Right cardiac atrium (tissue), 5 donors: ENCODE measurements at regions not wholly inside any gene's neighbourhood (a gene's known extent, or its start where the extent isn't known, plus 50 kb on each side); places are given as distances from the start of the nearest gene placed in this dataset.
"Not testable (repeated sequence)": the region's sequence is repeated elsewhere in the genome, so short reads cannot be mapped to it uniquely, and the experiment has no call there.

ENCODE experiments used
- ATAC-seq, 2 donors: fragments of 200-7000 bp; cut with Tn5 transposase; one replicate each; pipeline versions ENCODE4 v1.8.0 to v1.9.1; 2020; ENCODE audit warnings: moderate library complexity in 2 of 2, mild to moderate bottlenecking in 1 of 2
- DNase-seq, 3 donors: peaks; one replicate each; pipeline ENCODE4 v3.0.0-alpha.2; 2020
- H3K27ac ChIP-seq: one replicate; pipeline ENCODE4 v1.5.1; 2013; ENCODE audit warnings: mild to moderate bottlenecking, low read length, control low read depth, moderate library complexity
- H3K27me3 ChIP-seq: one replicate; pipeline ENCODE4 v1.6.1; 2013; ENCODE audit not compliant: control insufficient read depth, insufficient read depth
- H3K4me1 ChIP-seq: one replicate; pipeline ENCODE4 v1.6.1; 2013; ENCODE audit warnings: low read length; ENCODE audit not compliant: control insufficient read depth, insufficient read depth
- H3K4me3 ChIP-seq: one replicate; pipeline ENCODE4 v1.5.1; 2013; ENCODE audit warnings: low read length, control low read depth
- H3K9me3 ChIP-seq: one replicate; pipeline ENCODE4 v1.6.1; 2013; ENCODE audit warnings: low read length; ENCODE audit not compliant: control insufficient read depth
- WGBS: extraction: QIAGEN DNeasy Blood & Tissue Kit; methylation state at CpG from one replicate; pipeline ENCODE4 v1.1.7; 2013; 5-methylcytosine and 5-hydroxymethylcytosine counted together
- intact Hi-C, 4 donors: fragments of 100-400 bp; cut with DNase I; formaldehyde crosslinking; loops; one replicate each; pipeline versions ENCODE4 v1.11.0 to v1.14.0; 2022 to 2023
- donor health status: healthy with polysubstance abuse.
- donor health status: DM: no; HTN: yes; CAD: no.
- donor health status: DM: no; HTN: no; CAD: no.
- donor health status: DM: no; HTN: yes; CAD: no; lungs with severe emphysema.
- donor health status: DM: yes; HTN: yes; CAD: no.

DNA sequence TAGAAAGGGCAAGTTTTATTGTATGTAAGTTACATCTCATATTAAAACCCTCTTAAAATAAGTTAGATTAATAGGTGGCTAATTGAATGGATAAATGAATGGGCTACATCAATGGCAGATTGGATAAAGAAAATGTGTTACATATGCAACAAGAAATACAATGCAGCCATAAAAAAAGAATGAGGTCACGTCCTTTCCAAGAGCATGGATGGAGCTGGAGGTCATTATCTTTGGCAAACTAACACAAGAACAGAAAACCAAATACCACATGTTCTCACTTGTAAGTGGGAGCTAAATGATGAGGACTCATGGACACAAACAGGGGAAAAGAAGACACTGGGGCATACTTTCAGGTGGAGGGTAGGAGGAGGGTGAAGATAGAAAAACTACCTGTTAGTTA, 182.2 kb upstream of the GNAI1 start:
- intact Hi-C loops = no loop called here
- DNase-seq = no peak
- ATAC-seq = no peak

DNA sequence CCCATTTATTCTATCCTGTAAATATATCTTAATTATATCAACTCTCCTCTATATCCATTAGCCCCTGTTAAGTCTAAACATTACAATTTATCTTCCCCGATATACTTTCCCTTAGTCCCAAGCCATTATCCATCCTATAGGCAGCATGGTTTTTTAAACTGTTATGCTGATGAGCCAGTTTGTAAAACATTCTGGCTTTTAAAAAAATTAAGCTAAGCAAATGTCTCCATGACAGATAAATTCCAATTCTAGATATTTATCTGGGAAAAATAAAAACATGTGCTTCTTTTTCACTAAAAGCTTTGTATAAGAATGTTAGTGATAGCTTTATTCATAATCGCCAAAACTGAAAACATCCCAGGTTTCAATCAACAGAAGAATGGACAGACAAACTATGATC, 183.2 kb upstream of the GNAI1 start:
- Histone ChIP-seq H3K4me1 (no peaks in the 10 kb centered on the region), H3K27ac (no peak overlapping the region), H3K4me3 (no peak overlapping the region), H3K9me3 (no peaks in the 10 kb centered on the region), H3K27me3 (no peaks in the 10 kb centered on the region)
- DNase-seq (no peak), ATAC-seq (no peak)
- 88% methylated on average over 2 of the region's 2 CpGs for WGBS
- intact Hi-C loops = no loop called here

More for the DNA sequence above, 182.2 kb upstream of the GNAI1 start:
- WGBS = 76% methylated on average over 1 of the region's 1 CpG
- Histone ChIP-seq H3K4me1 (no peaks in the 10 kb centered on the region), H3K4me3 (no peak overlapping the region), H3K27me3 (no peaks in the 10 kb centered on the region), H3K9me3 (no peaks in the 10 kb centered on the region), H3K27ac (no peak overlapping the region)

DNA sequence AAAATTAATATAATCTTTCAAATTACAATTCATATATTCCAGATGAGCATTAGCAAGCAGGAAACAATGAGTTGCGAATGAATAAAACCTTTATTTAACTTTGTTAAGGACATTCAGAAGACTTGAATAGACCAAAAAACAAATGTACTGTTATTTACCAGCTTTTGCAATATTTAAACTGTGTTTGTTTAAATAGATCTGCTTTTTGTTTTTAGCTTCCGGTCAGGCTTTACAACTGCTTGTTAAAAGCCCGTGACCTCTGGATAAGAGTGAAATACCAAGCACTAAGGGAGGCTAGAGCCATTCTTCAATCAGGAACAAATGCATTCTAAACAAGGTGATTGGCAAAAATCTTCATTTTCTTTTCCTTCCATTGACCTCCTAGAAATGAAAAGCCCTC, 184.9 kb upstream of the GNAI1 start:
- WGBS = 75% methylated on average over 3 of the region's 3 CpGs
- ATAC-seq (no peak), DNase-seq (no peak)
- H3K4me1 ChIP-seq = no peaks in the 10 kb centered on the region
- H3K9me3 ChIP-seq = no peaks in the 10 kb centered on the region
- no peaks in the 10 kb centered on the region for H3K27me3 ChIP-seq
- no peak overlapping the region for H3K4me3 ChIP-seq
- intact Hi-C loops = no loop called here
- no peak overlapping the region for H3K27ac ChIP-seq

DNA sequence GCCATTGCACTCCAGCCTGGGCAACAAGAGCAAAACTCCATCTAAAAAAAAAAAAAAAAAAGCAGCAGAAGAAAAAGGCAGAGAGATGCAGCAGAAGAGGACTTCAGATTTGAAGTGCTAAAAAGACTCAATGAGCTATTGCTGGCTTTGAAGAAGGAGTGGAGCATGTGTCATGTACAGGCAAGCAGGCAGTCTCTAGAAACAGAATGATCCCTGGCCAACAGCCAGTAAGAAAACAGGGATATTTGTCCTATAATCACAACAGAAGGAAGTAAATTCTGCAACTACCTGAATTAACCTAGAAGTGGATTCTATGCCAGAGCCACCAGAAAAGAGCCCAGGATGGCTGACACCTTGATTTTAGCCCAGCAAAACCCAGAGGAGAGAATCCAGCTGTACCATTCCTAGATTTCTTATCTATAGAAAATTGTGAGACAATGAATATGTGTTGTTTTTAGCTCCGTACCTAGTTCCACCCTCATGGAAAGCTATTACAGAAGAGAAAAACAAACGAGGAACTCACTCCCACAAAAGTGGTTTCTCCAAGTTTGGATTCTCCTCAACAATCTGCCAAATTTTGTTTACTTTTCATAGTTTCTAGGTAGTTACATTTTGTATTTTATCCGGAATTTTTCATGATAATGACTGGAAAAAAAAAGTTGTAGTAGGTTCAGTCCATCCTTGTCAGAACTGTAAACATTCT, 198.2 kb upstream of the GNAI1 start:
- intact Hi-C loops = no loop called here

DNA sequence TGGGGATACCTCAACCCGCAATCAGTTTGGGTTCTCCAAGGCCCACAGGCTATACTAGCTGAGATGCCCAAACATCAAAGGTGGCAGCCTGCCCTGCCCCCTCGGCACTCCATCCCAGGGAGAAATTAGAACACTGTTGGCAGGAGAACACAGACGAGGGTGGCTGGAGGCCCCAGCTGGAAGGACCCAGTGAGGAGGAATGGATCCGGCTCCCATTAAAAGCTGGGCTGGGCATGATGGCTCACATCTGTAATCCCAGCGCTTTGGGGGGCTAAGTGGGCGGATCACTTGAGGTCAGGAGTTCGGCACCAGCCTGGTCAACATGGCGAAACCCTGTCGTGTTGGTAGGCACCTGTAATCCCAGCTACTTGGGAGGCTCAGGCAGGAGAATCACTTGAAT, 199.9 kb upstream of the GNAI1 start:
- Histone ChIP-seq H3K4me1 (no peaks in the 10 kb centered on the region), H3K27ac (no peak overlapping the region), H3K27me3 (no peaks in the 10 kb centered on the region), H3K4me3 (no peak overlapping the region), H3K9me3 (no peaks in the 10 kb centered on the region)
- ATAC-seq (no peak), DNase-seq (peak in 1 of 3 donors; percentile 17)
- intact Hi-C loops = no loop called here
- WGBS = 91% methylated on average over 9 of the region's 9 CpGs

More for the DNA sequence above, 198.2 kb upstream of the GNAI1 start:
- no peaks in the 10 kb centered on the region for H3K27me3 ChIP-seq
- no peak overlapping the region for H3K4me3 ChIP-seq
- H3K27ac ChIP-seq = no peak overlapping the region
- no peaks in the 10 kb centered on the region for H3K9me3 ChIP-seq
- ATAC-seq = no peak
- DNase-seq = no peak
- 56% methylated on average over 3 of the region's 3 CpGs for WGBS
- H3K4me1 ChIP-seq = no peaks in the 10 kb centered on the region

DNA sequence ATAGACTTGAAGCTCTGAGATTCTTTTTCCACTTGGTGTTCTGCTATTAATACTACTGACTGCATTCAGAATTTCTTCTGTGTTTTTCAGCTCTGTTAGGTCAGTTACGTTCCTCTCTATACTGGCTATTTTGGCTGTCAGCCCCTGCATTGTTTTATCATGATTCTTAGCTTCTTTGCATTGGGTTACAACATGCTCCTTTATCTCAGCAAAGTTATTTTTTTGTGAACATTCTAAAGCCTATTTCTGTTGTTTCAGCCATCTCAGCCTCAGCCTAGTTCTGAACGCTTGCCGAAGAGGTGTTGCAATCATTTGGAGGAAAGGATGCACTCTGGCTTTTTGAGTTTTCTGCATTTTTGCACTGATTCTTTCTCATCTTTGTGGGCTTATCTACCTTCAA, 201.5 kb upstream of the GNAI1 start:
- intact Hi-C loops = no loop called here
- DNase-seq = no peak
- 51% methylated on average over 3 of the region's 3 CpGs for WGBS
- Histone ChIP-seq H3K4me3 (no peak overlapping the region), H3K9me3 (no peaks in the 10 kb centered on the region), H3K27me3 (no peaks in the 10 kb centered on the region), H3K27ac (no peak overlapping the region), H3K4me1 (no peaks in the 10 kb centered on the region)
- no peak for ATAC-seq

DNA sequence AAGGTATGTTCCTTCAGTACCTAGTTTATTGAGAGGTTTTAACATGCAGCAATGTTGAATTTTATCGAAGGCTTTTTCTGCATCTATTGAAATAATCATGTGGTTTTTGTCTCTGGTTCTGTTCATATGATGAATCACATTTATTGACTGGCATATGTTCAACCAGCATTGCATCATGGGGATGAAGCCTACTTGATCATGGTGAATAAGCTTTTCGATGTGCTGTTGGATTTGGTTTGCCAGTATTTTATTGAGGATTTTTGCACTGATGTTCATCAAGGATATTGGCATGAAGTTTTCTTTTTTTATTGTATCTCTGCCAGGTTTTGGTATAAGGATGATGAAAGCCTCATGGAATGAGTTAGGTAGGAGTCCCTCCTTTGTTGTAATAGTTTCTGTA, 204.0 kb upstream of the GNAI1 start:
- H3K4me3 ChIP-seq = no peak overlapping the region
- H3K4me1 ChIP-seq = no peaks in the 10 kb centered on the region
- intact Hi-C loops = no loop called here
- no peak for ATAC-seq
- no peak overlapping the region for H3K27ac ChIP-seq
- H3K9me3 ChIP-seq = no peaks in the 10 kb centered on the region
- H3K27me3 ChIP-seq = no peaks in the 10 kb centered on the region
- WGBS = 86% methylated on average over 2 of the region's 2 CpGs
- DNase-seq = no peak

DNA sequence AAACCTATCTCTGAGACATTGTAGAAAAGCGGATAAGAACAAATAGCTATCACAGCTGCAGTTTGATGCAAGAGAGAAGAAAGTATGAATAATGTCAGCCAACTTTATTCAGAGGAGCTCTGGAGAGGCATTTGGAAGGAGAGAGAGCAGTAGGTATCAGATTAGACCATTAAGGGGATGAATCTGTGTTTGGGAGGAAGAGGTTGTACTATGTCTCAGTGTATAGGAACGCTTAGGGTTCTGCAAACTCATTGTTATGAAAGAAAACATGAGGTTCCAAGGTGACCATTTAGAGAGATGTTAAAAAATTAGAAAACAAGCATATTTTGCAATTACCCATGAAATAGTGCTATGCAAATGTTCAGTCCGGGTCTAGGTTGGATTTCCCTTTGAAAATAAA, 207.5 kb upstream of the GNAI1 start:
- Histone ChIP-seq H3K4me1 (no peaks in the 10 kb centered on the region), H3K27me3 (no peaks in the 10 kb centered on the region), H3K27ac (no peak overlapping the region), H3K4me3 (no peak overlapping the region), H3K9me3 (no peaks in the 10 kb centered on the region)
- intact Hi-C loops = no loop called here
- WGBS = 70% methylated on average over 3 of the region's 3 CpGs
- ATAC-seq (no peak), DNase-seq (no peak)

DNA sequence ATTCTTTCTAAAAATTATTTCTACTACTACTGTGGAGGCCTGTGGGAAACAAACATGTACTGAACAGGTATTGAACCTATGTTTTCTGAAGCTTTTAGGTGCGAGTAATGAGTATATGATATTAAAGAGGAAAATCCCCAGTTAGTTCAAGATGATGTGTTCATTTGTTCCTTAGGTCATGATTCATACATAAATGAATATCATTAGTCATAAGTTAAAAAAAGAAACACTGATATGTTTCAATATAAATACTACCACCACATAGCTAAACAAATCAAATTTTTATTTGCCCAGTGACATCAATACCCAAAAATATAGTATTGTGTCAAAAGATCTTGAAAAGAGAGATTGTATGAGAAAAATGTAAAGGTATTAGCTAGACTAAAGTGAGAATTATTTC, 210.7 kb upstream of the GNAI1 start:
- 93% methylated on average over 1 of the region's 1 CpG for WGBS
- intact Hi-C loops = no loop called here
- Histone ChIP-seq H3K4me1 (no peaks in the 10 kb centered on the region), H3K27ac (no peak overlapping the region), H3K4me3 (no peak overlapping the region), H3K27me3 (no peaks in the 10 kb centered on the region), H3K9me3 (no peaks in the 10 kb centered on the region)
- ATAC-seq (no peak), DNase-seq (no peak)

DNA sequence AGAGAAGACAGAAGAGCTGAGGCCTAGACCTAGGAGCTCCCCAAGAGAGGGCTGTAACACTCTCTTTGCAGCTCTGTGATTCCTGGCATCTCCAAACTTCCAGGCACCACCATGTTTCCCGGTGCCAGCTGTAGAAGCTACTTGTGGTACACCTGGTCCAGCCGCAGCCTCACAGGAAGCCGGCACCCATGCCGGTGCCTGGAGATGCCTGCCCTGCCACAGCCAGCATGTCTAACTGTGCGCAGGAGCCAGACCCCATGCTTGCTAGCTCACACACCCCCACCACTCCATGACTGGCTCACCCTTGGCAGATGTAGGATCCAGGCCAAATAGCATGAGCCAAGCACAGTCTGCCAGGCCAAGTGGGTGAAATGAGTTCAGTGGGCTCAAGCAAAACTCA, 211.7 kb upstream of the GNAI1 start:
- intact Hi-C loops = no loop called here
- ATAC-seq (no peak), DNase-seq (no peak)
- Histone ChIP-seq H3K27me3 (no peaks in the 10 kb centered on the region), H3K4me3 (no peak overlapping the region), H3K9me3 (no peaks in the 10 kb centered on the region), H3K4me1 (no peaks in the 10 kb centered on the region), H3K27ac (no peak overlapping the region)
- 98% methylated on average over 5 of the region's 5 CpGs for WGBS

DNA sequence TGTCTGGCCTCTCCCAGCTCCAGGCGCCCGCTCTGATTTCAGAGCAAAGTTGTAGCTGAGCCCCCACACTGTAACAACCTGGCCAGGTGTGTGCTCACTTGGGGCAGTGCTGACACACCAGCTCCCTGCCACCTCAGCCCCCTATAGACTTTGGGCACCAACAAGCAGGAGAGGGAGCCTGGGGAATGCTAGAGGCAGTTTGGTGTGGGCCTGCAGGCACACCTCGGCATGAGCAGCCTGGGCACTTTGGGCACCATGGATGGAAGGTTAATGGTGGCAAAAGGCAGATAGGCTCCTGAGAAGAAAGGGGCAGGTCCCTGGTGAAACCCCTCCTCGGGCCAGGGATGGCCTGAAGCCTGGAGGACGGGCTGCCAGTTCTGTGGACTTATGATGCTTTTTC, 212.7 kb upstream of the GNAI1 start:
- DNase-seq (no peak), ATAC-seq (no peak)
- H3K27me3 ChIP-seq = no peaks in the 10 kb centered on the region
- no peak overlapping the region for H3K4me3 ChIP-seq
- no peaks in the 10 kb centered on the region for H3K4me1 ChIP-seq
- no peak overlapping the region for H3K27ac ChIP-seq
- H3K9me3 ChIP-seq = no peaks in the 10 kb centered on the region
- 83% methylated on average over 5 of the region's 5 CpGs for WGBS
- intact Hi-C loops = no loop called here

DNA sequence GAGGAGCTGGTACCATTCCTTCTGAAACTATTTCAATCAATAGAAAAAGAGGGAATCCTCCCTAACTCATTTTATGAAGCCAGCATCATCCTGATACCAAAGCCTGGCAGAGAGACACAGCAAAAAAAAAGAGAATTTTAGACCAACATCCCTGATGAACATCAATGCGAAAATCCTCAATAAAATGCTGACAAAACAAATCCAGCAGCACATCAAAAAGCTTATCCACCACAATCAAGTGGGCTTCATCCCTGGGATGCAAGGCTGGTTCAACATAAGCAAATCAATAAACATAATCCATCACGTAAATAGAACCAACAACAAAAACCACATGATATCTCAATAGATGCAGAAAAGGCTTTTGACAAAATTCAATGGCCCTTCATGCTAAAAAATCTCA, 216.0 kb upstream of the GNAI1 start:
- H3K4me3 ChIP-seq, ATAC-seq, DNase-seq, H3K27ac ChIP-seq, H3K9me3 ChIP-seq, intact Hi-C loops, H3K27me3 ChIP-seq, H3K4me1 ChIP-seq: not testable (repeated sequence)
- WGBS = 82% methylated on average over 2 of the region's 2 CpGs
